CD4-positive, CD25-positive, alpha-beta regulatory T cell (primary cell): ENCODE measurements at regions not wholly inside any gene's neighbourhood (a gene's known extent, or its start where the extent isn't known, plus 50 kb on each side); places are given as distances from the start of the nearest gene placed in this dataset.

Experiments
- ATAC-seq, 2 donors: fragments of 150-1000 bp; cut with Tn5 transposase; one replicate each; pipeline ENCODE4 v1.10.0; 2021; ENCODE audit warnings: low read depth in 2 of 2, moderate number of reproducible peaks in 2 of 2, moderate library complexity in 1 of 2
- DNase-seq, 3 donors: peaks; one replicate each; pipeline versions ENCODE4 v3.0.0 to v3.0.0-alpha.2; 2012 to 2022; ENCODE audit warnings: mixed read lengths in 1 of 3
- H3K27ac ChIP-seq: one replicate; pipeline ENCODE4 v1.7.0; 2013; ENCODE audit warnings: mild to moderate bottlenecking, low read length; ENCODE audit not compliant: insufficient read depth, poor library complexity, severe bottlenecking
- H3K27me3 ChIP-seq: one replicate; pipeline ENCODE4 v1.7.0; 2013; ENCODE audit warnings: low read length; ENCODE audit not compliant: control insufficient read depth, insufficient read depth
- H3K36me3 ChIP-seq: one replicate; pipeline ENCODE4 v1.7.0; 2013; ENCODE audit warnings: mild to moderate bottlenecking, low read length, moderate library complexity; ENCODE audit not compliant: control insufficient read depth, insufficient read depth
- H3K4me1 ChIP-seq: 2 replicates; pipeline ENCODE4 v1.7.0; 2013; ENCODE audit warnings: mild to moderate bottlenecking, low read length; ENCODE audit not compliant: insufficient read depth, control insufficient read depth, poor library complexity, severe bottlenecking
- H3K4me3 ChIP-seq: one replicate; pipeline ENCODE4 v1.7.0; 2013; ENCODE audit warnings: low read depth, mild to moderate bottlenecking, low read length, moderate library complexity
- H3K9me3 ChIP-seq, 2 experiments: 1 replicate in 1 of 2; 2 replicates in 1 of 2; pipeline ENCODE4 v1.7.0; 2013; ENCODE audit warnings: low read length in 2 of 2, mild to moderate bottlenecking in 1 of 2, moderate library complexity in 1 of 2; ENCODE audit not compliant: control insufficient read depth in 2 of 2
- H3K27ac Mint-ChIP-seq, 3 donors: one replicate each; pipeline ENCODE4 v1.8.0; 2020 to 2022; ENCODE audit warnings: mild to moderate bottlenecking in 3 of 3, mixed read lengths in 3 of 3, moderate library complexity in 2 of 3
- H3K27me3 Mint-ChIP-seq: one replicate; pipeline ENCODE4 v1.8.0; 2022; ENCODE audit warnings: mild to moderate bottlenecking, mixed read lengths
- H3K36me3 Mint-ChIP-seq: one replicate; pipeline ENCODE4 v1.8.0; 2020; ENCODE audit warnings: mixed read lengths
- H3K4me1 Mint-ChIP-seq, 4 donors: one replicate each; pipeline ENCODE4 v1.8.0; 2020 to 2022; ENCODE audit warnings: mixed read lengths in 4 of 4, mild to moderate bottlenecking in 1 of 4
- H3K4me3 Mint-ChIP-seq, 4 donors: one replicate each; pipeline ENCODE4 v1.8.0; 2020 to 2022; ENCODE audit warnings: mild to moderate bottlenecking in 4 of 4, mixed read lengths in 4 of 4, moderate library complexity in 3 of 4
- H3K9me3 Mint-ChIP-seq, 7 donors: one replicate each; pipeline ENCODE4 v1.8.0; 2020 to 2022; ENCODE audit warnings: mixed read lengths in 7 of 7, mild to moderate bottlenecking in 3 of 7, moderate library complexity in 2 of 7

GRCh38 chr21:16534408-16535101 lies 804.8 kb downstream of the USP25 start:
- no peaks in the 10 kb centered on the region for H3K36me3 Mint-ChIP-seq
- DNase-seq (no peak), ATAC-seq (no peak)
- H3K4me3 Mint-ChIP-seq = no peak overlapping the region
- peaks cover 0 to 16% (median 4%) of the 10 kb centered on the region in 7 donors for H3K9me3 Mint-ChIP-seq
- H3K4me1 ChIP-seq = no peaks in the 10 kb centered on the region
- no peaks in the 10 kb centered on the region for H3K27me3 Mint-ChIP-seq
- no peak overlapping the region for H3K27ac Mint-ChIP-seq
- no peak overlapping the region for H3K27ac ChIP-seq
- no peaks in the 10 kb centered on the region for H3K9me3 ChIP-seq
- no peaks in the 10 kb centered on the region for H3K4me1 Mint-ChIP-seq
- no peak overlapping the region for H3K4me3 ChIP-seq
- no peaks in the 10 kb centered on the region for H3K36me3 ChIP-seq
- H3K27me3 ChIP-seq = no peaks in the 10 kb centered on the region

- Mint-ChIP-seq H3K4me1 (no peaks in the 10 kb centered on the region), H3K9me3 (peaks cover 0 to 16% (median 2%) of the 10 kb centered on the region in 7 donors), H3K27ac (no peak overlapping the region), H3K4me3 (no peak overlapping the region), H3K27me3 (no peaks in the 10 kb centered on the region), H3K36me3 (no peaks in the 10 kb centered on the region)
- H3K27me3 ChIP-seq = no peaks in the 10 kb centered on the region
- ATAC-seq (no peak), DNase-seq (no peak)
- H3K4me3 ChIP-seq = no peak overlapping the region
- H3K36me3 ChIP-seq = no peaks in the 10 kb centered on the region
- H3K9me3 ChIP-seq = no peaks in the 10 kb centered on the region
- no peak overlapping the region for H3K27ac ChIP-seq
- no peaks in the 10 kb centered on the region for H3K4me1 ChIP-seq
These were observed 805.3 kb downstream of the USP25 start for GRCh38 chr21:16535102-16535422.

- no peaks in the 10 kb centered on the region for H3K36me3 ChIP-seq
- H3K9me3 Mint-ChIP-seq = peaks cover 0 to 13% (median 2%) of the 10 kb centered on the region in 7 donors
- no peaks in the 10 kb centered on the region for H3K27me3 ChIP-seq
- no peaks in the 10 kb centered on the region for H3K9me3 ChIP-seq
- no peak overlapping the region for H3K4me3 Mint-ChIP-seq
- ATAC-seq = no peak
- H3K27me3 Mint-ChIP-seq = no peaks in the 10 kb centered on the region
- H3K27ac Mint-ChIP-seq = no peak overlapping the region
- no peaks in the 10 kb centered on the region for H3K4me1 ChIP-seq
- no peak overlapping the region for H3K4me3 ChIP-seq
- H3K36me3 Mint-ChIP-seq = no peaks in the 10 kb centered on the region
- DNase-seq = no peak
- H3K27ac ChIP-seq = no peak overlapping the region
- no peaks in the 10 kb centered on the region for H3K4me1 Mint-ChIP-seq
These were observed 805.8 kb downstream of the USP25 start for GRCh38 chr21:16535626-16536025.

GRCh38 chr21:16536140-16536539 lies 806.4 kb downstream of the USP25 start:
- H3K36me3 ChIP-seq = no peaks in the 10 kb centered on the region
- Mint-ChIP-seq H3K4me1 (no peaks in the 10 kb centered on the region), H3K36me3 (no peaks in the 10 kb centered on the region), H3K27ac (no peak overlapping the region), H3K27me3 (no peaks in the 10 kb centered on the region), H3K4me3 (no peak overlapping the region), H3K9me3 (peaks cover 0 to 12% (median 2%) of the 10 kb centered on the region in 7 donors)
- no peaks in the 10 kb centered on the region for H3K9me3 ChIP-seq
- DNase-seq (no peak), ATAC-seq (no peak)
- no peak overlapping the region for H3K4me3 ChIP-seq
- H3K27me3 ChIP-seq = no peaks in the 10 kb centered on the region
- no peaks in the 10 kb centered on the region for H3K4me1 ChIP-seq
- H3K27ac ChIP-seq = no peak overlapping the region

- no peak for ATAC-seq
- Mint-ChIP-seq H3K27me3 (no peaks in the 10 kb centered on the region), H3K9me3 (peaks cover 0 to 9% (median 3%) of the 10 kb centered on the region in 7 donors), H3K36me3 (no peaks in the 10 kb centered on the region), H3K4me3 (no peak overlapping the region), H3K4me1 (no peaks in the 10 kb centered on the region), H3K27ac (no peak overlapping the region)
- no peak for DNase-seq
- Histone ChIP-seq H3K27ac (no peak overlapping the region), H3K9me3 (no peaks in the 10 kb centered on the region), H3K36me3 (no peaks in the 10 kb centered on the region), H3K27me3 (no peaks in the 10 kb centered on the region), H3K4me3 (no peak overlapping the region), H3K4me1 (no peaks in the 10 kb centered on the region)
These were observed 807.1 kb downstream of the USP25 start for GRCh38 chr21:16536643-16537434.

- Histone ChIP-seq H3K27me3 (no peaks in the 10 kb centered on the region), H3K36me3 (no peaks in the 10 kb centered on the region), H3K4me3 (no peak overlapping the region), H3K9me3 (no peaks in the 10 kb centered on the region), H3K27ac (no peak overlapping the region), H3K4me1 (no peaks in the 10 kb centered on the region)
- Mint-ChIP-seq H3K9me3 (peaks cover 1 to 7% (median 5%) of the 10 kb centered on the region in 7 donors), H3K27ac (no peak overlapping the region), H3K36me3 (no peaks in the 10 kb centered on the region), H3K4me1 (no peaks in the 10 kb centered on the region), H3K27me3 (no peaks in the 10 kb centered on the region), H3K4me3 (no peak overlapping the region)
- ATAC-seq (no peak), DNase-seq (no peak)
These were observed 807.7 kb downstream of the USP25 start for GRCh38 chr21:16537501-16537900.

GRCh38 chr21:16538405-16538804 lies 808.6 kb downstream of the USP25 start:
- ATAC-seq = no peak
- Mint-ChIP-seq H3K27me3 (no peaks in the 10 kb centered on the region), H3K27ac (no peak overlapping the region), H3K4me3 (no peak overlapping the region), H3K4me1 (no peaks in the 10 kb centered on the region), H3K9me3 (peaks cover 1 to 7% (median 6%) of the 10 kb centered on the region in 7 donors), H3K36me3 (no peaks in the 10 kb centered on the region)
- H3K4me1 ChIP-seq = no peaks in the 10 kb centered on the region
- no peak for DNase-seq
- peaks cover 0 to under 1% of the 10 kb centered on the region in 2 experiments for H3K9me3 ChIP-seq
- no peaks in the 10 kb centered on the region for H3K36me3 ChIP-seq
- no peaks in the 10 kb centered on the region for H3K27me3 ChIP-seq
- no peak overlapping the region for H3K27ac ChIP-seq
- no peak overlapping the region for H3K4me3 ChIP-seq
